Urothelium cell line (cell line): ENCODE measurements at regions not wholly inside any gene's neighbourhood (a gene's known extent, or its start where the extent isn't known, plus 50 kb on each side); places are given as distances from the start of the nearest gene placed in this dataset.
A peak's percentile ranks its signal among the peaks of the same experiment; 100 is the strongest.
"Not testable (repeated sequence)": the region's sequence is repeated elsewhere in the genome, so short reads cannot be mapped to it uniquely, and the experiment has no call there.

Source experiments
- DNase-seq: peaks from one replicate; pipeline ENCODE4 v3.0.0; 2011; ENCODE audit warnings: low spot score, mixed read lengths
- FAIRE-seq: peaks from 2 replicates; lab custom pipeline; 2011; peaks lifted over from hg19 to GRCh38; lab: Jason Lieb, UNC

- DNase-seq (no peak), FAIRE-seq (no peak)
These were observed 109.2 kb downstream of the BASP1 start for GRCh38 chr5:17326600-17327037.

- DNase-seq (no peak), FAIRE-seq (no peak)
These were observed 109.7 kb downstream of the BASP1 start for GRCh38 chr5:17327048-17327625.

- DNase-seq (no peak), FAIRE-seq (no peak)
These were observed 112.1 kb downstream of the BASP1 start for GRCh38 chr5:17329571-17329970.

DNA sequence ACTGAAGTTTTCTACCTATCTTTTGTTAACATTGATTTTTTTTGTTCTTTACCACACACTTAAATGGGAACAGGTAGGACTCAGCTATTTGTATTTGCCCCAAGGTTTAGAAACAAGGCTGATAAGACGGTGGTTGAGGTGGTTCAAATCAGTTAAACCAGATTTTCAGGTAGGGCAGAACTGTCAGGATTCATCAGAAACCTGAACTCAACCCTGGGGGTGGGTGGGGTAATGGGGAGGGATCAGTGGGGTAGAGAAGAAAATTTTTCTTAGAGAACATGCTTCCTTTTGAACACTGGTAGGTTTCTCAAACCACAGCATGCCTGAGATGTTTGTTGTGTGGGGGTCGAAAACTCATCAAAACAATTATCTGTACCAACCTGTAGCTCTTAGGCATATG lies 113.0 kb downstream of the BASP1 start:
- no peak for FAIRE-seq
- no peak for DNase-seq

- DNase-seq (no peak), FAIRE-seq (no peak)
These were observed 114.2 kb downstream of the BASP1 start for GRCh38 chr5:17331651-17332050.

DNA sequence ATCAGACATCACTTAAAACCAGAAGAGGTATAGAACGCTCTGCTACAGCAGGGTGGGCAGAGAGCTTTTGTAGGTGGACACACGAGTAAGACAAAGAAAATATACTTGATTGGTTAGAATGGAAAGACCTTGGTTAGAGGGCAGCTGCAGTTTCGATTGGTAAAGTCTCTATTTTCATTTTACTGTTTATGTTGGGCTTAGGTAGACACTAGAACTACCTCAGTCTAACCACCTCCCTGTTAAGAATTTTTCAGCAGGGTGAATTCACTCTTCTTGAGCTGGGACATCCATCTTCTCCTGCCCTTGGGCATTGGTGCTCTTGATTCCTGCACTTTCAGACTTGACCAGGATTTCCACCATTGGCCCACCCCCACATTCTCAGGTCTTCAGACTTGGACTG lies 116.3 kb downstream of the BASP1 start:
- no peak for FAIRE-seq
- DNase-seq: no peak

DNA sequence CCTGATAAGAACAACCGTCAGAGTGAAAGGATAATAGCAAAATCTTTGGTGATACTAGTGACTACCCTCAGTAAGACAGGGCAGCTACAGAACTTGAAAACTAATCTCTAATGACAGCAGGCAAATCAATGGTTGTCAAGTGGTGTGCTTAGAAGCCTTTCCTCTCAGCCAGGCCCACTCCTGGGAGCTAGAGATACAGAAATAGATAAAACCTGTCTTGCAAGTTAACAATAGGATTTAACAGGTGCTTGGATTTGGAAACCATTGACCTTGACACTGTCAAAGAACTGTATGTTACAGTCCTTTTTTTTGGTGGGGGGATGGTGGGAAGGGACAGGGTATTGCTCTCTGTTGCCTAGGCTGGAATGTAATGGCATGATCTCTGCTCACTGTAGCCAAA lies 118.6 kb downstream of the BASP1 start:
- DNase-seq: no peak

GRCh38 chr5:17336723-17337122 lies 119.3 kb downstream of the BASP1 start:
- not testable (repeated sequence) for DNase-seq, FAIRE-seq

More for the DNA sequence above, 118.6 kb downstream of the BASP1 start:
- peak; percentile 23 for FAIRE-seq

- FAIRE-seq: no peak
These were observed 122.4 kb downstream of the BASP1 start for GRCh38 chr5:17339841-17340240.

DNA sequence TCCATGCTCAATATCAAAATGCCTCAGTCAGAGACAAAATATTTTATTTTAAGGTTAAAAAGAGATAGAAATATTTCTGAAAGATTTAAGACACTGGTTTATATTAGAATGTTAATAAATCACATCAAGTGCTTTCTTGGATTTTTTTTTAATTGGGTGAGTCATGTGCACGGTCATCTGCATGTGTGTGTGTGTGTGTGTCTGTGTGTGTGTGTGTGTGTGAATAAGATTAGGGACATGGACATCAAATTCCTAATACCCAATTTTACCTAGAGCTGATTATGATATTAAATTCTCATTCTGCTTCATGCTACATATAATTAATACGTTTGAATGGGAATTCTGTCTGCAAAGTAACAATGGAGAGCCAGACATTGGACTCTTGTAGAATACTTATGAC lies 122.9 kb downstream of the BASP1 start:
- DNase-seq (no peak), FAIRE-seq (no peak)

More at GRCh38 chr5:17339841-17340240, 122.4 kb downstream of the BASP1 start:
- DNase-seq: no peak

GRCh38 chr5:17340819-17341218 lies 123.4 kb downstream of the BASP1 start:
- no peak for DNase-seq
- no peak for FAIRE-seq

DNA sequence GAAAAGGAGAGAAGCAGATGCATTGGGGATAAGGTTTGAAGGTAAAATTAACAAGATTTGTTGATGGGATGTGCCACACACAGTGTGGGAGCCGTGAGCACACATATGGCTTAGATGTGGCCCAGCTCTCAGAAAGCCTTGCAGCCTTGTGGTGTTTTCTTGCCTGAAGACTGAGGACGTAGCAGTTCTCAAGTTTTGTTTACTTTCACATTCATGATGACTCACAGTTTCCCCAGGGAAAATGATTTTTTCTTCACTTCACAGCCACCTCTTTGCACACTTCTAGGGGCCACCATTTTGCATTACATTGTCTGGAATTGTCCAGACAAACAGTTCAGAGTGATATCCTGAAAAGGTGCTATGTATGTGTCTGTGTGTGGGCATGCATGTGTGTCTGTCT lies 126.2 kb downstream of the BASP1 start:
- FAIRE-seq: no peak
- DNase-seq: peak; percentile 81

DNA sequence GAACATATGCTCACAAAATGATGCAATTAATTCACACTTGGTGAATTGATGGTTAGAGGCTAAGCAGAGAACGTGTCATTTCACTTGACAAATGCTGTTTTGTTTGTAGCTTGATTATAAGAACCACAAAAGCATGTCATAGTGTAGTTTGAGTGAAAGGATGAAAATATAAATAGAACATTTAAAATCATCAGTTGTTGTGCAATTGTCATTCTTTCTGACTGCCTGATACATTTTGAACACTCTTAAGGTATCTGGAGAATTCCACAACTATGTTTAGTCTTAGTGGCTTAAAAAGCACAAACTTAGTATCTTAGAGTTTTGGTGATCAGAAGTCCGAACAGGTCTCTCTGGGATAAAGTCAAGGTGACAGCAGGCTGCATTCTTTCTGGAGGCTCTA lies 129.4 kb downstream of the BASP1 start:
- no peak for DNase-seq
- no peak for FAIRE-seq

DNA sequence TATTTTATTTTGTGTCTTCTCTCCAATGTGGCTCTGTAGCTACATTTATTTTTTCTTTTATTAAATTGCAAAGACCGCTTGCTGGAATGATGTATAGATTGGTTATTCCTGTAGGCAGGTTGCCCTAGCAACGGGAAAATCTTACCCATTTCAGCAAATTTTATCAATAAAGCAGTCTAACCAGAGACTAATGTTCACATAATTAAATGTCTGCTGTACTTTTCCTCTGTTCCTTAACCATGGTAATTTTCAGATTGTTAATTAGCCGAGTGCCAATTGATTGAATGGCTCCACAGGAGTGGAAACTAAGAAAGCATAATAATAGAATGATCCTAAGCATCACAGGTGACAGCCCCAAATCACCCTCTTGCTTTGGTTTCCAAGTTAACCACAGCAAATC lies 134.8 kb downstream of the BASP1 start:
- DNase-seq: no peak
- no peak for FAIRE-seq

- no peak for DNase-seq
- FAIRE-seq: no peak
These were observed 136.8 kb downstream of the BASP1 start for GRCh38 chr5:17354265-17354664.

- DNase-seq (no peak), FAIRE-seq (peak; percentile 9)
These were observed 138.3 kb downstream of the BASP1 start for GRCh38 chr5:17355586-17356346.

DNA sequence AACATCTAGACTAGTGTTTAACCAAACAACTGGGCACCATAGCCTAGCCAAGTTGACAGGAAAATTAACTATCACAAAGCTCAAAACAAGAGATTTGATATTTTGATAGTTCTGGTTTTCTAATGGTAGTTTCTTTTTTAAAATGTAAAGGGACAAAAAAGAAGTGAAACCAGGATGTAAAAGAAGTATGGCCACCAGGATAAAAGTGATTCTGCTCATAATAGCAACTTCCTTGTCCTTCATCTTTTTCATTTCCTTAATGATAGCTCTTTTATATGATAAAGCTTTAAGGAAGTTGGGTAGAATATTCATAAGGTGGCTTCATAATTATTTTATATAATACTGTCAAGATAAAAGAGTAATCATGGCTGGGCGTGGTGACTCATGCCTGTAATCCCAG lies 139.1 kb downstream of the BASP1 start:
- DNase-seq (no peak), FAIRE-seq (no peak)

- peak; percentile 79 for FAIRE-seq
- DNase-seq: no peak
These were observed 140.1 kb downstream of the BASP1 start for GRCh38 chr5:17357504-17357903.

DNA sequence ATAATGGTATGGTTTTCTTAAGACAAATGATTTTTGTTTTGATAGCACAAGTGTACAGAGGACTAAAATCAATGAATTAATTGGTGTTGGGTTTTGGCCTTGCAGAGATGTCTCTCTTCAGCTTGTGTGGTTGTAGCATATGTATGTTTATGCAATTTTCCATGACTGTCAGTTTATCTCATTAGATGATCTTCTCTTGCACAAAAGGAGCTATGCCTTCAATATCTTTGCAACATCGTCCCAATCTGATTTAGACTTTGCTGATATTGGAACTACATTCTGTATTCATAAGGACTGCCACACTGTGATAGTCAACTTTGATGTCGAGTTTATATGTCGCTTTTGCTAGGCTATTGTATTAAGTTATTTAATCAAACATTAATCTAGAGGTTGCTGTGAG lies 140.0 kb upstream of the TAF11L2 start:
- FAIRE-seq (no peak), DNase-seq (no peak)

DNA sequence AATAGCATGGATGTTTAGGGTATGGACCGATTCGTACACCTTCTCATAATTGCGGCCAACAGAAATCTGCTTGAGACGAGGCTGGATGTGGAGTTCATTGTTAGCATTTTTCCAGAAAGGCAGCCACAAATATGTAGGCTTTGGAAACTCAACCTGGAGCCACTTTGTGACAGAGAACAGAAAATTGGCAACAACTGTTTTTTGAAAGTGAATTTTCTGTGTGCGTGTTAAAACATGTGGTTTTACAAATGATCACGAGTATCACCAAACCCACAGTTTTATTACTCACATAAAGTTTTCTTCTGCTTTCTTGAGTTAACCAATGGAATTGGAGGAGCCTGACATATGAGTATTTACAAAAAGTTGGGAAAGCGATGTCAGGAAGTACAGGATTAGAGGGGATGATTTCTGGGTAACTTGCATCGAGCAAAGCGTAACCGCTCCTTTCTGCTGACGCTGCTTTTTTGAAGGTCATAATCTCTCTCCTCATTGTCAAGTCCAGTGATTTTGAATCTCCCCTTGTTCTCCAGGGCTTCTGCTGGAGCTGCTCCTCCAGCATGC lies 138.5 kb upstream of the TAF11L2 start:
- FAIRE-seq (no peak), DNase-seq (no peak)

GRCh38 chr5:17360879-17361278 lies 137.2 kb upstream of the TAF11L2 start:
- FAIRE-seq (no peak), DNase-seq (no peak)

- DNase-seq (no peak), FAIRE-seq (no peak)
These were observed 136.7 kb upstream of the TAF11L2 start for GRCh38 chr5:17361331-17361730.
